ENCODE measurements at regions not wholly inside any gene's neighbourhood (a gene's known extent, or its start where the extent isn't known, plus 50 kb on each side); places are given as distances from the start of the nearest gene placed in this dataset.
"Not testable (repeated sequence)": the region's sequence is repeated elsewhere in the genome, so short reads cannot be mapped to it uniquely, and the experiment has no call there.

- no peak for TF ChIP-seq JUND (IDR thresholded peaks at IDR 0.05; ENCODE audit: low read depth)
- no peak for DNase-seq (ENCODE audit: low read depth in 1 of 2, low spot score in 1 of 2)
- in situ Hi-C loops (cut with HindIII; ENCODE audit: low pct_unique_long_range_greater_than_20kb, low sequenced_read_pairs), result no loop called here
Observed at GRCh38 chr10:118805146-118805545, 50.4 kb upstream of the CACUL1 start.

- TF ChIP-seq JUND (IDR thresholded peaks at IDR 0.05; ENCODE audit: low read depth), result no peak
- in situ Hi-C loops (cut with HindIII; ENCODE audit: low pct_unique_long_range_greater_than_20kb, low sequenced_read_pairs), result no loop called here
- no peak for DNase-seq (ENCODE audit: low read depth in 1 of 2, low spot score in 1 of 2)
Observed at GRCh38 chr10:118807512-118808305, 52.9 kb upstream of the CACUL1 start.

DNA sequence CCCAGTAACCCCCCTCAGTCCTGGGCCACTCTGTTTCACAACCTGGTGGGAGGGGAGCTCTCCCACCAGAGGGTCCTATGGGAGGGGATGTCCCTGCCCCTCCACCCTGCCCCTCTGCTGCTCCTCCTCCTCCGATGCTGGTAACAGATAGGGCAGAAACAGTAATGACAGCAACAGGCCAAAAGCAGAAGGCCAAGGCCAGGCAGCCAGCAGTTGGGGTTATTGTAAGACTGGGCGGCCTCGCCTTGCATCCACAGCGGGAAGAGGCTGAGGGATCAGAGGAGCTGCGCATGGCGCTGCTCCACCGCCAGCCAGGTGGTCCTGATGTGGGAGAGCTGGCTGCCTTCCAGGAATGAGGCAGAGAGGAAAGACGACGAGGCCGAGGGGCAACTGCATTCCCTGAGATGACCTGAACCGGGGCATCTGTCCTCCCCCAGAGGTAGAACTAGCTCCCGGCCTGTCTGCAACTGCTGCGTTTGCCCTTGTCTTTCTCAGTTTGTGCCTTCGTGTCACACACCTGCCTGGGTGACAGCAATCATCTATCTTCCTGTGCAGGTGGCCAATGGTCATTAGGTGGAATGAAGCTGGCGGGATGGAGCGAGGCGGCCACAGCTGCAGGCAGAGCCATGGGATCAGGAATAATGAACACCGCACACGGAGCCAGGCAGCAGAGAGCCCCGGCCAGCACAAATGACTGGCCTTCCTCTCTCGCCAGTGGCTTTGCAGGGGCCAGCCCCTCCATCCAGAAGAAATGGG lies 54.0 kb upstream of the CACUL1 start:
- DNase-seq (ENCODE audit: low read depth in 1 of 2, low spot score in 1 of 2), result no peak
- no peak for TF ChIP-seq JUND (IDR thresholded peaks at IDR 0.05; ENCODE audit: low read depth)
- in situ Hi-C loops (cut with HindIII; ENCODE audit: low pct_unique_long_range_greater_than_20kb, low sequenced_read_pairs), result no loop called here

DNA sequence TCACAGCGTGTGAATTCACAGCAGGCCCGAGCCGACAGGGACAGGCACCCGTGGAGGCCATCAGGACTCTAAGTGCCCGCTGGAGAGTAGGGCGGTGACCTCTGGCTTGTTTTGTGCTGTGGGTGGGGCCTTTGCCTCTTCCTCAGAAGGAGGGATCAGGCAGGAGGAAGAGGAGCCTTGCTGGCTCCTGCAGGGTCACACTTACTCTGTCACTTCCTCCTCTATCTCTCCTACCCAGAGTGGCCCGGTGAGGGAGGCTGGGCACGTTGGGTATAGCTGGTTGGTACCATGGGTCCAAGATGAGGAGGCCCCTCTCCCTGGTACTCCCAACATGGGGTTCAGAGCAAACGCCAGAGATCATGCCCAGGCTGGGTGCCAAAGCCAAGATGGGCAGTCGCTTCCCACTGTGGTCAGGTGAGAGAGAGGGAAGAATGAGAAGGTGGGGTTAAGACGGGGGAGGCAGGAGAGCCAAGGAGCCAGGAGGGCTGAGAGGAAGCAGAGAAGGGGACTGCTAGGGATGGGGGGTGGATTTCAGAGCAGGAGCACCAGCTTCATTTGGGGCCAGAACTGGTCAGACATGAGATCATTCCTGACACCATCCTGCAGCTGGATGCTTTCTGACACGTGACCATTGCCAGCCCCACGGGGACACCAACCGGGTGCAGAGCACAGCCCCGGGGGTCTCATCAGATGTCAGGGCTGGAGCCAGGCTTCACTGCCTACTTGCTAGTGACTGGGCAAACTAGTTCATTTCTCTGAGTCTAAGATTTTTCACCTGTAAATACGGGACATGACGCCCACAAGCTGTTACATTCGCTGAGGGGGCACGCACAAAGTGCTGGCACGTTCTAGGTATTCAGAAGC lies 54.8 kb upstream of the CACUL1 start:
- in situ Hi-C loops (cut with HindIII; ENCODE audit: low pct_unique_long_range_greater_than_20kb, low sequenced_read_pairs), result no loop called here
- no peak for DNase-seq (ENCODE audit: low read depth in 1 of 2, low spot score in 1 of 2)
- no peak for TF ChIP-seq JUND (IDR thresholded peaks at IDR 0.05; ENCODE audit: low read depth)

GRCh38 chr10:118810796-118811505 lies 56.2 kb upstream of the CACUL1 start:
- no peak for DNase-seq (ENCODE audit: low read depth in 1 of 2, low spot score in 1 of 2)
- in situ Hi-C loops (cut with HindIII; ENCODE audit: low pct_unique_long_range_greater_than_20kb, low sequenced_read_pairs), result no loop called here
- TF ChIP-seq JUND (IDR thresholded peaks at IDR 0.05; ENCODE audit: low read depth), result no peak

DNA sequence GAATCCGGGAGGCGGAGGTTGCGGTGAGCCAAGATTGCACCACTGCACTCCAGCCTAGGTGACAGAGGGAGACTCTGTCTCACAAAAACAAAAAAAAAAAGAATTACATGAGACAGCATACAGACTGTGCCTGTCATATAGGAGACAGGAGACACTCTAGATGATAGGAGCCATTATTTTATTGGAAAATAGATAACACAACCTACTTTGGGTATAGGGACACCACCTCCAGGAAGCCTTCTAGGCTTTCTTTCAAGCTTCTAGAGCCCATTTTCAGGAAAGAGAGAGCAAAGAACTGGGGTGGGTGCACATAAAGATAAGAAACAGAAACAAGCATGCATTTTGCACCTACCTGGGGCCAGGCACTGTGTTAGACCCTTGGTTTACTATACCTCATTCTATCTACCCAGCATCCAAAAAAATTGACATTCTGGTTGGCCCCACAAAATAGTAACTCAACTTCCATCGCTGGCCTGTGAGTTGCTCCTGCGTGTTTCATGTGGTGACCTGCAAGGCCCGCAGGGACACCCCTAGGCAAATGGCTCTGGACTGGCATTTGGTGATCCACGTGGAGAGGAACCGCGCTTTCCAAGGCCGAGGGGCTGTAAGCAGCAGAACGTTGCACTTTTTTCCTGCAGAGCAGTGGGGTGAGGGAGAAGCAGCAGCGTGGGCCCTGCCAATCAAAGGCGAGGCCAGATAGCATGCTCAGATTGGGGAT lies 57.1 kb upstream of the CACUL1 start:
- no peak for DNase-seq (ENCODE audit: low read depth in 1 of 2, low spot score in 1 of 2)
- no peak for TF ChIP-seq JUND (IDR thresholded peaks at IDR 0.05; ENCODE audit: low read depth)
- in situ Hi-C loops (cut with HindIII; ENCODE audit: low pct_unique_long_range_greater_than_20kb, low sequenced_read_pairs), result no loop called here

- no peak for DNase-seq (ENCODE audit: low read depth in 1 of 2, low spot score in 1 of 2)
- no peak for TF ChIP-seq JUND (IDR thresholded peaks at IDR 0.05; ENCODE audit: low read depth)
- in situ Hi-C loops (cut with HindIII; ENCODE audit: low pct_unique_long_range_greater_than_20kb, low sequenced_read_pairs), result no loop called here
Observed at GRCh38 chr10:118812393-118812740, 57.6 kb upstream of the CACUL1 start.

DNA sequence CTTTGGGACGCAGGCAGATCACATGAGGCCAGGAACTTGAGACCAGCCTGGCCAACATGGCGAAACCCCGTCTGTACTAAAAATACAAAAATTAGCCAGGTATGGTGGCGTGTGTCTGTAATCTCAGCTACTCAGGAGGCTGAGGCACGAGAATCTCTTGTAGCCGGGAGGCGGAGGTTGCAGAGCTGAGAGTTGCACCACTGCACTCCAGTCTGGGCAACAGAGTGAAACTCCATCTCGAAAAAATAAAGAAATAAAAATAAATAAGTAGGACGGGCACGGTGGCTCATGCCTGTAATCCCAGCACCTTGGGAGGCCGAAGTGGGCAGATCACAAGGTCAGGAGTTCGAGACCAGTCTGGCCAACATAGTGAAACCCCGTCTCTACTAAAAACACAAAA lies 58.2 kb upstream of the CACUL1 start:
- in situ Hi-C loops (cut with HindIII; ENCODE audit: low pct_unique_long_range_greater_than_20kb, low sequenced_read_pairs); DNase-seq (ENCODE audit: low read depth in 1 of 2, low spot score in 1 of 2): not testable (repeated sequence)

DNA sequence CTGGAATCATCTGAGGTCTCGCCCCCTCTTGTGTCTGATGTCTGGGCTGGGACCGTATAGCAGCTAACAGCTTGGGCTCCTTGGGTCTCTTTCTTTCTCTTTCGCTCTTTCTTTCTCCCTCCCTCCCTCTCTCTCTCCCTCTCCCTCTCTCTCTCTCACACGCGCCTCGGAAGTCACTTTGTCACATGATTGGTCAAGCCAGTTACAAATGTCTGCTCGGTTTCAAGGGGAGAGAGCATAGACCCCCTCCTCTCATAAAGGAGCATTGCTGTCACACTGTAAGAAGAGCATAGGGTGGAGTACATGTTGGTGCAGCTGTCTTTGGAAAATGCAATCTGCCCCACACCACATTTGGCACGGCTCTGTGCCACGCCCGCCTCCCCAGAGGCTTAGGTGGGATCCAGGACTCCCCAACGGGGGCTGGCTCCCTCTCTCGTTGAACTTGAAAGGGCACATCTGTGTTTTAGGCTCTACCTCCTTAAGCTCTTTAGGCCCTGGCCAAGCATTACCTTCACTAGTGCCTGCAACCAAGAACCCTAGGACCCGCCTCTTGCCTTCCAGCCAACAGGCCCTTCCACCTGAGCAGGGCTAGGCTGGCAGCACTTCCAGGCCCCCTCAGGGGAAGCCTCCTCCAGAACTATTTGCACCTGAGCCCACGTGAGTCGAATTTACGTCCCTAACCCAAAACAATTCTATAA lies 61.9 kb upstream of the CACUL1 start:
- in situ Hi-C loops (cut with HindIII; ENCODE audit: low pct_unique_long_range_greater_than_20kb, low sequenced_read_pairs), result no loop called here
- DNase-seq (ENCODE audit: low read depth in 1 of 2, low spot score in 1 of 2), result no peak
- no peak for TF ChIP-seq JUND (IDR thresholded peaks at IDR 0.05; ENCODE audit: low read depth)

GRCh38 chr10:118817328-118818068 lies 62.7 kb upstream of the CACUL1 start:
- in situ Hi-C loops (cut with HindIII; ENCODE audit: low pct_unique_long_range_greater_than_20kb, low sequenced_read_pairs), result no loop called here
- TF ChIP-seq JUND (IDR thresholded peaks at IDR 0.05; ENCODE audit: low read depth), result no peak
- no peak for DNase-seq (ENCODE audit: low read depth in 1 of 2, low spot score in 1 of 2)
